ENCODE measurements at regions not wholly inside any gene's neighbourhood (a gene's known extent, or its start where the extent isn't known, plus 50 kb on each side); places are given as distances from the start of the nearest gene placed in this dataset.

- H3K27ac ChIP-seq (ENCODE audit: low read length), result no peak overlapping the region
- H3K36me3 ChIP-seq (ENCODE audit: insufficient read depth, low read length), result no peaks in the 10 kb centered on the region
- H3K9me2 ChIP-seq (ENCODE audit: insufficient read depth, low read length), result no peaks in the 10 kb centered on the region
- H3K9ac ChIP-seq (ENCODE audit: low read length), result no peak overlapping the region
- no peak overlapping the region for H2AFZ ChIP-seq (ENCODE audit: low read depth, low read length)
- no peak overlapping the region for H3K4me3 ChIP-seq (ENCODE audit: low read length)
- H4K20me1 ChIP-seq (ENCODE audit: insufficient read depth), result no peaks in the 10 kb centered on the region
- no peaks in the 10 kb centered on the region for H3K79me2 ChIP-seq (replicated peaks; ENCODE audit: insufficient read depth, low read length)
- H3K4me2 ChIP-seq (ENCODE audit: low read length), result no peak overlapping the region
- H3F3A ChIP-seq (ENCODE audit: insufficient read depth, low read length, poor library complexity, severe bottlenecking), result no peaks in the 10 kb centered on the region
- no peak for TF ChIP-seq RAD21 (conservative IDR thresholded peaks at IDR 0.05)
- TF ChIP-seq POLR2AphosphoS5 (IDR thresholded peaks at IDR 0.05), result no peak
- TF ChIP-seq, protein P1, sequence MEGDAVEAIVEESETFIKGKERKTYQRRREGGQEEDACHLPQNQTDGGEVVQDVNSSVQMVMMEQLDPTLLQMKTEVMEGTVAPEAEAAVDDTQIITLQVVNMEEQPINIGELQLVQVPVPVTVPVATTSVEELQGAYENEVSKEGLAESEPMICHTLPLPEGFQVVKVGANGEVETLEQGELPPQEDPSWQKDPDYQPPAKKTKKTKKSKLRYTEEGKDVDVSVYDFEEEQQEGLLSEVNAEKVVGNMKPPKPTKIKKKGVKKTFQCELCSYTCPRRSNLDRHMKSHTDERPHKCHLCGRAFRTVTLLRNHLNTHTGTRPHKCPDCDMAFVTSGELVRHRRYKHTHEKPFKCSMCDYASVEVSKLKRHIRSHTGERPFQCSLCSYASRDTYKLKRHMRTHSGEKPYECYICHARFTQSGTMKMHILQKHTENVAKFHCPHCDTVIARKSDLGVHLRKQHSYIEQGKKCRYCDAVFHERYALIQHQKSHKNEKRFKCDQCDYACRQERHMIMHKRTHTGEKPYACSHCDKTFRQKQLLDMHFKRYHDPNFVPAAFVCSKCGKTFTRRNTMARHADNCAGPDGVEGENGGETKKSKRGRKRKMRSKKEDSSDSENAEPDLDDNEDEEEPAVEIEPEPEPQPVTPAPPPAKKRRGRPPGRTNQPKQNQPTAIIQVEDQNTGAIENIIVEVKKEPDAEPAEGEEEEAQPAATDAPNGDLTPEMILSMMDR (IDR thresholded peaks at IDR 0.05; ENCODE audit: poor library complexity, severe bottlenecking), result no peak
- no peak for TF ChIP-seq TAF1 (IDR thresholded peaks at IDR 0.05; ENCODE audit: low read depth)
- no peak for TF ChIP-seq SMC3 (conservative IDR thresholded peaks at IDR 0.05; ENCODE audit: poor library complexity)
- TF ChIP-seq, protein P2, sequence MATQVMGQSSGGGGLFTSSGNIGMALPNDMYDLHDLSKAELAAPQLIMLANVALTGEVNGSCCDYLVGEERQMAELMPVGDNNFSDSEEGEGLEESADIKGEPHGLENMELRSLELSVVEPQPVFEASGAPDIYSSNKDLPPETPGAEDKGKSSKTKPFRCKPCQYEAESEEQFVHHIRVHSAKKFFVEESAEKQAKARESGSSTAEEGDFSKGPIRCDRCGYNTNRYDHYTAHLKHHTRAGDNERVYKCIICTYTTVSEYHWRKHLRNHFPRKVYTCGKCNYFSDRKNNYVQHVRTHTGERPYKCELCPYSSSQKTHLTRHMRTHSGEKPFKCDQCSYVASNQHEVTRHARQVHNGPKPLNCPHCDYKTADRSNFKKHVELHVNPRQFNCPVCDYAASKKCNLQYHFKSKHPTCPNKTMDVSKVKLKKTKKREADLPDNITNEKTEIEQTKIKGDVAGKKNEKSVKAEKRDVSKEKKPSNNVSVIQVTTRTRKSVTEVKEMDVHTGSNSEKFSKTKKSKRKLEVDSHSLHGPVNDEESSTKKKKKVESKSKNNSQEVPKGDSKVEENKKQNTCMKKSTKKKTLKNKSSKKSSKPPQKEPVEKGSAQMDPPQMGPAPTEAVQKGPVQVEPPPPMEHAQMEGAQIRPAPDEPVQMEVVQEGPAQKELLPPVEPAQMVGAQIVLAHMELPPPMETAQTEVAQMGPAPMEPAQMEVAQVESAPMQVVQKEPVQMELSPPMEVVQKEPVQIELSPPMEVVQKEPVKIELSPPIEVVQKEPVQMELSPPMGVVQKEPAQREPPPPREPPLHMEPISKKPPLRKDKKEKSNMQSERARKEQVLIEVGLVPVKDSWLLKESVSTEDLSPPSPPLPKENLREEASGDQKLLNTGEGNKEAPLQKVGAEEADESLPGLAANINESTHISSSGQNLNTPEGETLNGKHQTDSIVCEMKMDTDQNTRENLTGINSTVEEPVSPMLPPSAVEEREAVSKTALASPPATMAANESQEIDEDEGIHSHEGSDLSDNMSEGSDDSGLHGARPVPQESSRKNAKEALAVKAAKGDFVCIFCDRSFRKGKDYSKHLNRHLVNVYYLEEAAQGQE (IDR thresholded peaks at IDR 0.05; ENCODE audit: borderline replicate concordance), result no peak
- no peaks in the 10 kb centered on the region for H3K27me3 ChIP-seq (ENCODE audit: insufficient read depth, low read depth, low read length)
- no peaks in the 10 kb centered on the region for H3K9me3 ChIP-seq (ENCODE audit: low read length)
These were observed 66.2 kb upstream of the SOX21 start for GRCh38 chr13:94778585-94778984.

- no peak for TF ChIP-seq EP300 (conservative IDR thresholded peaks at IDR 0.05; ENCODE audit: poor library complexity, severe bottlenecking)
- no peak for TF ChIP-seq EZH2 (IDR thresholded peaks at IDR 0.05; ENCODE audit: borderline replicate concordance, insufficient read depth, low read length, poor library complexity, severe bottlenecking)
- TF ChIP-seq MXI1 (conservative IDR thresholded peaks at IDR 0.05; ENCODE audit: poor library complexity, severe bottlenecking), result no peak
- TF ChIP-seq, protein P1 (IDR thresholded peaks at IDR 0.05; ENCODE audit: poor library complexity, severe bottlenecking), result no peak
- TF ChIP-seq TAF1 (IDR thresholded peaks at IDR 0.05; ENCODE audit: low read depth), result no peak
- TF ChIP-seq, protein P2 (IDR thresholded peaks at IDR 0.05; ENCODE audit: borderline replicate concordance), result no peak
- TF ChIP-seq SMC3 (conservative IDR thresholded peaks at IDR 0.05; ENCODE audit: poor library complexity), result no peak
- TF ChIP-seq RAD21 (conservative IDR thresholded peaks at IDR 0.05), result no peak
- TF ChIP-seq POLR2AphosphoS5 (IDR thresholded peaks at IDR 0.05), result no peak
- H3K9me2 ChIP-seq (ENCODE audit: insufficient read depth, low read length), result no peaks in the 10 kb centered on the region
- no peaks in the 10 kb centered on the region for H3K27me3 ChIP-seq (ENCODE audit: insufficient read depth, low read depth, low read length)
- H4K20me1 ChIP-seq (ENCODE audit: insufficient read depth), result no peaks in the 10 kb centered on the region
- no peaks in the 10 kb centered on the region for H3F3A ChIP-seq (ENCODE audit: insufficient read depth, low read length, poor library complexity, severe bottlenecking)
- no peak overlapping the region for H3K4me3 ChIP-seq (ENCODE audit: low read length)
- no peak overlapping the region for H3K9ac ChIP-seq (ENCODE audit: low read length)
- no peaks in the 10 kb centered on the region for H3K79me2 ChIP-seq (replicated peaks; ENCODE audit: insufficient read depth, low read length)
- H3K27ac ChIP-seq (ENCODE audit: low read length), result no peak overlapping the region
- H2AFZ ChIP-seq (ENCODE audit: low read depth, low read length), result no peak overlapping the region
- no peaks in the 10 kb centered on the region for H3K36me3 ChIP-seq (ENCODE audit: insufficient read depth, low read length)
- H3K9me3 ChIP-seq (ENCODE audit: low read length), result no peaks in the 10 kb centered on the region
- H3K4me2 ChIP-seq (ENCODE audit: low read length), result no peak overlapping the region
These were observed 64.6 kb upstream of the SOX21 start for GRCh38 chr13:94776956-94777355.
